Stimulated activated CD4-positive, alpha-beta T cell treated with anti-CD3 and anti-CD28 coated beads, Interleukin-2, amount 100 ng/mL, for 4 hours (primary cell): ENCODE measurements at regions not wholly inside any gene's neighbourhood (a gene's known extent, or its start where the extent isn't known, plus 50 kb on each side); places are given as distances from the start of the nearest gene placed in this dataset.
"Not testable (repeated sequence)": the region's sequence is repeated elsewhere in the genome, so short reads cannot be mapped to it uniquely, and the experiment has no call there.

Experiments used
- DNase-seq: peaks from one replicate; pipeline ENCODE4 v3.0.0-alpha.2; 2020; ENCODE audit warnings: low read depth

DNA sequence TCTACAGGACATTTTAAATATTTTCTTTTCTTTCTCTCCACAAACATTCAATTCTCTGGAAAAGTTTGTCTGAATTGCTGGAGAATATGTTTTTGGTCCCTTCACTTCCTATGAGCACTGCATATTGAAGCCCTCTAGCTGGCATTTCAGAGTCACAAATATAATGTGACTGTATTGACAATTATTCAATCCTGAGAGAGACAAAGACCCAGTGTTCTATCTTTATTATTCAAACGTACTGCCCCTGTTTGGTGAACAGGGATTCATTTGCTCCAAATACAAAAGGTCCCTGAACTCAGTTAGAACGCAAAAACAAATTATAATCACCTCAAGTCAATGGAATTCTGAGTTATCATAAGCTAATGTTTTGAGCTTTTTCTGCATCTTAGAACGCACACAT, 173.1 kb upstream of the CDIN1 start:
- DNase-seq: no peak

DNA sequence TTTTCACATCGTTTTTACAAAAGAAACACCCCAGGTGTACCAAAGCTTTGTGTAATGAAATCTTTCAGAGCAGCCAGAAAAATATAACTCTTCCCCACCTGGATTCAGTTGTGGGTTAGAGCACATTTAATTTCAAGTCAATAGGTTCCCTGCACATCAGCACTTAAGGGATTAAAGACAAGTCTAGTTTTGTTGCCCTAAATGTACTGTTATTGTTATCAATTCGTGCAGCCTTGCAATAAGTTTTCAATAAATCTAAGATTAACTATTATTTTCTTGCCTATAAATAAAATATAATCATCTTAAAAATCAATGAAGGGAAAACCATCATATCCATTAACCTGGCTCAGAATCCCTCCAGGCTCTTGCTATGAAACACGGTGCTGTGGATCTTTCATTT, 172.5 kb upstream of the CDIN1 start:
- no peak for DNase-seq

DNA sequence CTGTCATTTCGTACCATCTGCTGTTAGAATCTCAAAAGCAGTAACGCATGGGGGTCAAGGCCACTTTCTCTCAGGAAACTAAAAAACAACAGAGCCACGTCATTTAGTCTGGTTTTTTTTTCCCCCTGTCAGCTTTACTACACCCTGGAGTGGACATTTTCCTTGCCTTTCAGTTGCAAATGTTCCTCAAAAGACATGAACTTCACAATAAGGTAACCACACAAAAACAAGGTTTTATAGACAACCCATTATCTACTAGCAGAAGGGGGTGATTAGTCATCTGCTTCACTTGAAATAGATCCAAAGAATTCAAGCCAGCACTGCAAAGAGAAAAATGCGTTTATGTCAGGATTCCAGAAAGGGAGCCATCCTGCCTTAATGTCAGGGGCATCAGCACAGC, 171.8 kb upstream of the CDIN1 start:
- DNase-seq: no peak

DNA sequence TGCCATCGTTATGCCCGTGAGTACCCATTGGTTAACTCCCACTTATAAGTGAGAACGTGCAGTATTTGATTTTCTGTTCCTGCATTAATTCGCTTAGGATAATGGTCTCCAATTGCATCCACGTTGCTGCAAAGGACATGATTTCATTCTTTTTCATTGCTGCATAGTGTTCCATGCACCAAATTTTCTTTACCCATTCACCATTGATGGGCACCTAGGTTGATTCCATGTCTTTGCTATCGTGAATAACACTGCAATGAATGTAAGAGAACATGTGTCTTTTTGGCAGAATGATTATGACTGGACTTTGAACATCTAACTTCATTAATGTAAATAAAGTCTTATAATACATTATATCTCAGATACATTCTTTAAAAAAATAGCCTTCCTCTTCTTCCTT, 169.6 kb upstream of the CDIN1 start:
- DNase-seq: no peak

DNA sequence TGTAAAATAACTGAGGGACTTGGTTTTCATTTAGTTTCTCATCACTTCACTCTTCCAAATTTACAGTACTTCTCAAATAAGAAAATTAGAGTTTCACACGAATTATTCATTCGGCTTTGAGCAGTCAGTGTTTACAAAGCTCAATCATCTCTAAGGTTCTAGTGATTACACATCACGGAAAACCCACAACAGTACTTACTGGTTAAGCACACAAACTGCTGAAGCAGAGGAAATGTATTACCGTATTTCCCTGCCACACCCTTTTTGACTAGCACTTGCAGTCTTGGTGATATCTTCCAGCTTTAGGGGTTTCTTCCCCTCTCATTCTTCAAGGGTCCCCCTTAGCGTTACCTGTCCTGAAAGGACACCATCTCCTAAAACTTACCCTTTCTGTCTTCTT, 164.8 kb upstream of the CDIN1 start:
- no peak for DNase-seq

DNA sequence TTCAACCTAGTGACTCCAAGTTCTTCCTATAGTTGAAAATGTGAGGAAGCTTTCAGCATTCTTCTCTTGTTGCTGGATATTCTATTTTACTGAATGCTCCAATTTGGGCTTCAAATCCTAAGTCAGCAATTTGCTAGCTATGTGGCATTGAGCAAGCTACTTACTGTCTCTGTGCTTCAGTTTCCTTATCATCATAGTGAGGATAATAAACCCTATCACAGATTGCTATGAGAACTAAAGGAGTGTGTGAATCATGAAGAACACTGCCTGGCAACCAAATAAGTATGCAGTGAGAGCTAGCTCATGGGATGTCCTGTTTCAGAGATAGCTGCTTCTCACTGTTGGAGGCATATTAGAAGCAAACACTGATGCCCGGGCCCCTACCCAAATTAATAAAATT, 163.8 kb upstream of the CDIN1 start:
- no peak for DNase-seq

DNA sequence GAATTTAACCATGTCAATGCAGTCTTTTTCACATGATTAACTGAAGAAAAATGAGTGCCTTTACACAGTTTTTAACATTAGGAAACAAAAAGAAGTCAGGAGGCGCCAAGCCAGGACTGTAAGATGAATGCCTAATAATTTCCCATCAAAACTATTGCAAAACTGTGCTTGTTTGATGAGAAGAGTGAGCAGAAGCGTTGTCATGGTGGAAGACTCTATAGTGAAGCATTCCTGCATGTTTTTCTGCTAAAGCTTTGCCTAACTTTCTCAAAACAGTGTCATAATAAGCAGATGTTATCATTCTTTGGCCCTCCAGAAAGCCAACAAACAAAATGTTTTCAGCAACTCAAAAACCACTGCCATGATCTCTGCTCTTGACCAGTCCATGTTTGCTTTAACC, 156.8 kb upstream of the CDIN1 start:
- DNase-seq: no peak

DNA sequence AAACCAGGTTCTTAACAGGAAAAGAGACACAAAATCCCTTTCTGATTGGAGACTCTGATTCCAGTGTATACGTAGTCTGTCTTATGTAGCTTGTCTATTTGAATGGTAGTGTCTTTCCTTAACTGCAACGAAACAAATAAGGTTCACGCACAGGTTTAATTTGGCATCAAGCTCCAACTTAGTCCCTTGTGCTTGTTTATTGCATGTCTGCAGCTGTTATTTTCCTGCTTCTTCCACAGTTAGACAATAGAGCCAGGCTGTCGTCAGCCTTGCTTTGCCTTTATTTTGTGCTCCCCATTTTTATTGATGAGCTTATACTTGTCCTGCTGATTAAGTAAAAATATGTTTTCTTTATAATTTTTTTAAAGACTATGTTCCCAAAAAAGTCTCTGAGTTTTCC, 152.7 kb upstream of the CDIN1 start:
- no peak for DNase-seq

DNA sequence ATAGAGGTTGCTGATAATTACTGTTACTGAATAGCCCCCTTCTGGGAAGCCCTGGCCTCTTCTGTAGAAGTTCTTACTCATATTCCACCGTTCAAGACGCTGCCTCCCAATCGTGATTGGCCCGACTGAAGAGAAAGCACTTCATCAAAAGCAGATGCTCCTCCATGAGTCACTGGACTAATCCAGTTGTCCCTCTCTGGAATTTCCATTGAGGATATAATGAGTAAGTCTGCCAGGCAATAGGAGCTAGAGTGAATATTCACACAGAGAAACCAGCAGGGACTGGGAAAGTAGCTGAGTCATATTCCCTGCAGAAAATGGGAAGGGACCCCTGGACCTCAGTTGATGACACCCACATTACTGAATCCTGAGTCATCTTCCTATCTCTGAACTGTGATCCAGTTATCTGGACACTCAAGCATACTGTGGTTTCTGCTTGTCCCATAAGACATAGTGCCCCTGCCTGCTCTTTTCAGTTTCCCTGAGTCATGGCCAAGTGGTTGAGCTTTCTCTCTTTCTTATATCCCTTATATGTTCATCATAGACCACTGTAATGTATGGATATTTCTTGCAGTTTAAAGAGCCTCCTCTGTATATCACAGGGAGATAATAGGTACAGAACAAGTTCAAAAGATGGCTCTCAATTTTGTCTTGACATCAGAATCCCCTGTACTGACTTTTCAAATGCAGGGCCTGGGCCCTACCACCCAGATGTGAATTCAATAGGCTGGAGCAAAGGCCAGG, 151.2 kb upstream of the CDIN1 start:
- DNase-seq: no peak

DNA sequence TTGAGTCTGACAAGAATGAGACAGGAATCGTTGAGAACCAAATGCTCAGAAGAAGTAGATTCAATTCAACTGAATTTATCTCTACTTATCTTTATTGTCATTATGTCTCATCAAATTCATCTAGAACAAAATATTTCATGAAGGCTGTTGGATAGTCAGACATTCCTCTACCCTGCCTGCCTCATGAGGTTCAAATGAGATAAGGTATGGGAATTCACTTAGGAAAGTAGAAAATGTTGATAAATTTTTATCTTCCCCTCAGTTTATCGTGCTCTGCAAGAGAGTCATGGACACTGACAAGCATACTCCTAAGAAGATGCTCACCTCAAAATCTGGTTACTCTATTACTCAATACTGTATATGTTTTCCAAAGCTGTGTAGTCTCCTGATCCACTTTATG, 149.7 kb upstream of the CDIN1 start:
- DNase-seq: no peak

DNA sequence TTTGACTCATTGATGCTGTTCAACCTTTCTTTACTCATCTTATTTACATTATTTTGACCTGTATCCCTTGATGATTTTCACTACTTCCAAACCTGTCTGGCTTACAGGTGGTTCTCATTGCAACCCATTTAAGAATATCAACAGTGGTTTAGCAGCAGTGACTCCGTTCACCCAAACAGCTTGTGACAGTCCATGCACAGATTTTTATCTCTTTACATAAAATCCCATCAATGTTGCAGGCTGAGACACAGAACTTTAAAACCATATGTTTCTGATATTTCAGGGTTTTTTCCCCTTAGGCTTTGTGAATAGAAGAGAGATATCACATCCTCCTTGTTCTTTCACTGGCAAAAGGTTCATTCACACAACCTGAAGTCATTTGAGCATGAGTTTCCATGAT, 149.1 kb upstream of the CDIN1 start:
- DNase-seq: no peak

DNA sequence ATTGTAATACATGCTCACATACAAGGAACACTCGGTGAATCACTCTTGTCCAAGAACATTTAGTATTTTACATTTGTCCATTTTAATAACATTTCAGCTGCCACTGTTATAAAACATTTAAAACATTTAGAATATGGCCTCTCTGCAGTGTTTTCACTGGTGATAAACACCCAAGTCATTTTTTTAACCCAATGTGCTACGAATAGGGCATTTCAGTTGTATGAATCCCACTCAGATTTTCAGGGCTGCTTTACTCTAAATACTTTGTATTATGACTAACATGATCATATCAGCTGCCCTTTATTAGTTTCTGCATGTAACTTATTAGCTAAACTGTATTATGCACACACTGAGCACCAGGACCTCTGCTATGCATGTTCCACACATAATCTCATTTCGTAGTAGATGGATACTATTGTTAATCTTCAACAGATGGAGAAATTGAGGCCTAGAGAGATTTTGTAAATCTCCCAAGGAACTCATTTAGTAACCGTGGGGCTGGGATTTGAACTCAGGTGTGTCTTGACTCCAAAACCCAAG, 148.6 kb upstream of the CDIN1 start:
- no peak for DNase-seq

DNA sequence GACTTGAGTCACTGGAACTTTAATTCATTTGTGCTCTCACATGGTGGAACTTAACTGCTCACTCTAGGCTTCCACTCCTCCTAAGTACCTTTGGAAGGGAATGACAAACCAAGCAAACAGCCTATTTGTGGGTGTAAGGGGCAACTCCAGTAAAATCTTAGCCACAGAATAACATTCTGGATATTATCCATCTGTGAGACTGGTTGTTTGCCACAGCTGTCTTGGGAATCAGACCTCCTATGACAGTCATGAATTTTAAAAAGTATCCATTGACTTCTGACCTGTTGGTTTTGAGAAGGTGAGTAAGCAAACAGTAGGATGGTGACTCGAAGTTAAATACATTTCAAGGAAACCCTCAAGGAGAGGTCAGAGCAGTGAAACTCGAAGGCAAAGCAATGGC, 147.3 kb upstream of the CDIN1 start:
- no peak for DNase-seq

DNA sequence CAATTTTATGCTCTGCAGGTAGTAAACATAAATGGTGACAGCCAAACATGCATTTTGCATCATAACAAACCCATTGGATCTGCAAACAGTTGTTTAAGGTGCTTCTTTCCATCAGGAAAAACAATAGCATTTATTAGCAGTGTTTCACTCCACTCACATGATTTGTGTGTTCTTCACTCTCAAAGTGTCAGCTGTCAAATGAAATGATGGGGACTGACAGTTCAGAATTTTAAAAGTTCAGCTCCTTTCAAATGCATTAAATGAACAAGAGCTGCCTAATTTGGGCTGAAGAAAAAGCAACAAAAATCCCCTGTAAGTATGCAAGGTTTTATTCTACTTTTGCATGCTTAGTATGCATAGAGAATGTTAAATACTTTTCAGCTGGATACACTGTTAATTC, 145.2 kb upstream of the CDIN1 start:
- DNase-seq: no peak

DNA sequence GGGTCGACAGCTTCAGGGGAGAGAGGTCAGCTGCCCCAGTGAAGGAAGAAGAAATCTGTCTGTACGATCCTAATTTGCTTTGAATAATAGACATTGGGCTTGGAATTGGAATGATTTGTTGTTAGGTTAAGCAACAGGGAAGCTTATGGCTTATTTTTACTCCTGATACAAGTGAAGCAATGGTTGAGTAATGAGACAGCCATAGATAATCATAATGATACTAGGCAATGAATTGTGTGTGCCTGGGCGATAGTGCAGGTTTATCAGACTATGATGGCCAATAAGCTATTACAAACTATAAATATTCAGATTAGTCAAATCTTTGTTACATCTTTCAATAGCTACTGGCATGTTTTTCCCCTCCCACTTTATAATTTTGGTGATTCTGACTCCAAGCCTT, 140.9 kb upstream of the CDIN1 start:
- no peak for DNase-seq

DNA sequence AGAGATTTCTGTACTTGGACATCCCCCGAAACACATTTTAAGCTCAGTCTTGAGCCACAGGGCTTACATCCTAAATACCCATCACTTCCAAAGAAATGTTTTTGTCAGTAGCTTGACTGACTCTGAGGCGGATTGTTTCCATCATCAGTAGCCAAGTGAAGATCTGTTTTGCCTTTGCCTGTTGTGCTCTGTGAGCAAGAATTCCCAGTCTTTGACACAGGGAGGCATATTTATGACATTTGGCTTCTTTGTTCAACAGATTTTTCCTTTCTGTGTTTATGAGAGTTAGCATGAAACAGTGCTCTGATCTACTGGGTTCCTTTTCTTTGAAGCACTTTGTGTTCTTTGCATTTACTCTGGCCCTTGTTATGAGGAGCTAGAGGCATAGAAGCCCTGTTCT, 132.1 kb upstream of the CDIN1 start:
- no peak for DNase-seq

DNA sequence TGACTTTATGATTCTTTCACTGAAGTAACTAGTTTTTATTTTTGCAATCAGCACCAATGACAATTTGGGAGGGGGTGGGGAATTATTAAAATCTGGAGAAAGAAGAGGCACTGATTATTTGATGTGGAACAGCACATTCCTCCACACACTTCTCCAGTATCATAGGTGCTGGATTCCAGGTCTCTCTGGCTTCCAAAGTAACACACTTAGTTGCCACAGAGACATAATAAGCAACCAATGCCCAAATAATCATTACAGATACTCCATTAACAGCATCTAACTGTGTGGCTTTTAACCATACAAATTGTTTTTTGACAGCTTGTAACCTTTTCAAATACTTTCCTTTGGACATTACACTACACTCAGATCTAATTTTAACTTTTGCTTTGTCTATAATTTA, 131.0 kb upstream of the CDIN1 start:
- DNase-seq: no peak

DNA sequence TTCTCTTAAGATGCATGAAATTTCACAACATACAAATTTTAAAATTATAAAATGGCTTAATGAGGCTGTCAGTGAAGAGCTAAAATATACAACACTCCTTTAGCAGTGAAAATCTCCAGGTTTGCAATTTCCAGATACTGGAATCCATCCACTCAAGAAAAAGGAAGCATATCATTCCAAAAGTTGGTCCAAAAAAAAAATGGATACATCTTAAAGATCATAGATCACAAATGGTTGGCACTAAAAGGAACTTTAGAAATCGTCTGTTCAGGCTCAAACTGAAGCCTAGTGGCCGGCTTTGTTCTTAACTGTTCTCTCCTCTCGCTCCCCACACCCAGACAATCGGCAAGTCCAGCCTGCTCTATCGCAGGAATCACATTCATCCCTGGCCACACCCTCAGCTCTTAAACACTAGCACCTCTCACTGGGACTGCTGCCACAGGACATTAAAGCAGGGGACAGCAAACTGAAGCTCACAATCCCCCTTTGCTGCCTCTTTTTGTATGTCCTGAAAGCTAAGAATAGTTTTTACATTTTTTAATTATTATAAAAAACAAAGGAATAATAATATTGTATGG, 130.3 kb upstream of the CDIN1 start:
- DNase-seq: no peak

DNA sequence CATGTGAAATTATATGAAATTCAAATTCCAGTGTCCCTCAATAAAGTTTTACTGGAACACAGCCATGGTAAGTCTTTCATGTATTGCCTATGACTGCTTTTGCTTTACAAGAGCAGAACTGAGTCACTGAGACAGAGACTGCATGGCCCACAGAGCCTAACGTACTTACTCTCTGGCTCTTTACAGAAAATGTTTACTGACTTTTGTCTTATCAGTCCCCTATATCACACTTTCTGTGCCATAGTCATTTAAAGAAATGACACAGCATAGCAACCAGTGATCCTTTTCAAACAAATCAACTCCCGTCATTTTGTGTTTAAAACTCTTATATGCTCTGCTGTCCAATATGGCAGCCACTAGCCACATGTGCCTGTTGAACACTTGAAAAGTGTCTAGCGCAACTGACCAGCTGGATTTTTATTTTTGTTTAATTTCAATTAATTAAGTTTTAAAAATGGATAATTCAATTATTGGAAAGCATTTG, 129.7 kb upstream of the CDIN1 start:
- DNase-seq: no peak

DNA sequence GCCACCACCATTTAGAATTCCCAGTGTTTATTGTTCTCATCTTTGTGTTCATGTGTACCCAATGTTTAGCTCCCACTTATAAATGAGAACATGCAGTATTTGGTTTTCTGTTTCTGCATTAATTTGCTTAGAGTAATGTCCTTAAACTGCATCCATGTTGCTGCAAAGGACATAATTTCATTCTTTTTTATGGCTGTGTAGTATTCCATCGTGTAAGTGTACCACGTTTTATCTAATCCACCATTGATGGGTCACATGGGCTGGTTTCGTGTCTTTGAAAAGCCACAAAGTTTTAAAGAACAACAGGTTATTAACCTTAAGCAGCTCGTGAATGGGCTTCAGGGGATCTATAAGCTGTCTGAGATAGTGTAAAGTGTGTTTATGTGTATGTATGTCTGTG, 125.2 kb upstream of the CDIN1 start:
- DNase-seq: not testable (repeated sequence)

DNA sequence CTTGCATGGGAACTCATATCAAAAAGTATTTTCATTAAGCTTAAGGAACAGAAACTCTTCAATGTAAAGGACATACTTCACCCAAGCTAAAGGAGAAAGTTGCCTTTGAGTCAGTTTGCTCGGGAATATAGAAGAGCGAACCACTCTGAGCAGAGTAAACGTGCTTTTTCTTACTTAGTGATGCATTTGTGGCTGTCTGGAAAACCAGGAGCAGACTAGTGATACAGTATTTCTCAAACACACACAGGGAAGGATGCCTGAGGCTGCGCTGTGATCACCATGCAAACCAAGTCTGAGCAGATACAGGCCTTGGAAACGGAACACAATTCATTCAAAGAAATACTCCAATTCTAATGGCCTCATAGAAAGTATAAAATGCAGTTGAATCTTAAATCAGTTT, 121.0 kb upstream of the CDIN1 start:
- no peak for DNase-seq

DNA sequence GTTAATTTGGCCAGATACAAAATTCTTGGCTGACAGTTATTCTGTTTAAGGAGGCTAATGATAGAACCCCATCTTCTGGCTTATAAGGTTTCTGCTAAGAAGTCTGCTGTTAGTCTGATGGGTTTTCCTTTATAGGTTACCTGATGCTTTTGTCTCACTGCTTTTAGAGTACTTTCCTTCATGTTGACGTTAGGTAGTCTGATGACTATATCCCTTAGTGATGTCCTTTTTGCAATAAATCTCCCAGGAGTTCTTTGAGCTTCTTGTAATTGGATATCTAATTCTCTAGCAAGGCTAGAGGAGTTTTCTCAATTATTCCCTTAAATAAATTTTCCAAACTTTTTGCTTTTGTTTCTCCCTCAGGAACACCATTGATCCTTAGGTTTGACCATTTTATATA, 114.1 kb upstream of the CDIN1 start:
- no peak for DNase-seq

DNA sequence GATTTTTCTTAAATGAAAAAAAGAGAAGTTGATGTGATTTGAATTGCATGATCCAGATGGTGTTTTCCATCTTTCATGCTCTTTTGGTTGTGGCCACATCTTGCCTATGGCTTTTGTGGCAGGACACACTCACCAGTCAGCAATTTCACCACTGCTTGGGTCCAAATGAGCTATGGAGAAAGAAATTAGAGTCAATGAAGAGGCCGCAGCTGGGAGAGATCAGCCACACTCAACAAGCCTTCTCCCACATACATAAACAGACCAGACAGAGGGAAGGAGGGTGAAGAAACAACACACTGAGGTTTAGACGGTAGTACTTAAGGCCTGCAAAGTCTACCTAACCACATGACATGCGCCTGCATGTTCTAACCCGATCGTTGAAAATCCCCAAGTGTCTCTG, 110.7 kb upstream of the CDIN1 start:
- DNase-seq: no peak
